ENCODE measurements at regions not wholly inside any gene's neighbourhood (a gene's known extent, or its start where the extent isn't known, plus 50 kb on each side); places are given as distances from the start of the nearest gene placed in this dataset.

DNA sequence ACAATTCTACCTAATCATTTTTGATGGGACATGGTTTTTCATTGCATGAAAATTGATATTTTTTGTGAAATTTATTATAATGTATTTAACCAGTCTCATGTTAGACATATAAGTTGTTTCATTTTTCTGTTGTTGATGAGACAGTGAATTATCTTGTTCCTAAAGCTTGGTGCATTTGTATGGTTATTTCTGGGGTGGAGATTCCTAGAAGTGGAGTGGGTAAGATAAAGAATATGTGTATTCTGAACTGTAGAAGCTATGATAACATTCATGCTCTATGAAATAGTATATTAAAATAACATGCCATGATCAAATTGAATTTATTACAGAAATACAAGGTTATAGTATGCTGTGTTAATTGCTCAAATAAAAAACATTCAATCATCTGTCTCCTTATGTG lies 69.2 kb downstream of the BOLA3 start:
- TF ChIP-seq, protein P1, sequence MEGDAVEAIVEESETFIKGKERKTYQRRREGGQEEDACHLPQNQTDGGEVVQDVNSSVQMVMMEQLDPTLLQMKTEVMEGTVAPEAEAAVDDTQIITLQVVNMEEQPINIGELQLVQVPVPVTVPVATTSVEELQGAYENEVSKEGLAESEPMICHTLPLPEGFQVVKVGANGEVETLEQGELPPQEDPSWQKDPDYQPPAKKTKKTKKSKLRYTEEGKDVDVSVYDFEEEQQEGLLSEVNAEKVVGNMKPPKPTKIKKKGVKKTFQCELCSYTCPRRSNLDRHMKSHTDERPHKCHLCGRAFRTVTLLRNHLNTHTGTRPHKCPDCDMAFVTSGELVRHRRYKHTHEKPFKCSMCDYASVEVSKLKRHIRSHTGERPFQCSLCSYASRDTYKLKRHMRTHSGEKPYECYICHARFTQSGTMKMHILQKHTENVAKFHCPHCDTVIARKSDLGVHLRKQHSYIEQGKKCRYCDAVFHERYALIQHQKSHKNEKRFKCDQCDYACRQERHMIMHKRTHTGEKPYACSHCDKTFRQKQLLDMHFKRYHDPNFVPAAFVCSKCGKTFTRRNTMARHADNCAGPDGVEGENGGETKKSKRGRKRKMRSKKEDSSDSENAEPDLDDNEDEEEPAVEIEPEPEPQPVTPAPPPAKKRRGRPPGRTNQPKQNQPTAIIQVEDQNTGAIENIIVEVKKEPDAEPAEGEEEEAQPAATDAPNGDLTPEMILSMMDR (IDR thresholded peaks at IDR 0.05; ENCODE audit: low read depth, low read length): no peak
- CTCF ChIA-PET: interaction anchor here (1.6 kb wide), 1 partner anchor 254 kb away, joined by 4 read pairs; no protein-coding TSS in a partner anchor
- POLR2A ChIA-PET: no interaction called here

DNA sequence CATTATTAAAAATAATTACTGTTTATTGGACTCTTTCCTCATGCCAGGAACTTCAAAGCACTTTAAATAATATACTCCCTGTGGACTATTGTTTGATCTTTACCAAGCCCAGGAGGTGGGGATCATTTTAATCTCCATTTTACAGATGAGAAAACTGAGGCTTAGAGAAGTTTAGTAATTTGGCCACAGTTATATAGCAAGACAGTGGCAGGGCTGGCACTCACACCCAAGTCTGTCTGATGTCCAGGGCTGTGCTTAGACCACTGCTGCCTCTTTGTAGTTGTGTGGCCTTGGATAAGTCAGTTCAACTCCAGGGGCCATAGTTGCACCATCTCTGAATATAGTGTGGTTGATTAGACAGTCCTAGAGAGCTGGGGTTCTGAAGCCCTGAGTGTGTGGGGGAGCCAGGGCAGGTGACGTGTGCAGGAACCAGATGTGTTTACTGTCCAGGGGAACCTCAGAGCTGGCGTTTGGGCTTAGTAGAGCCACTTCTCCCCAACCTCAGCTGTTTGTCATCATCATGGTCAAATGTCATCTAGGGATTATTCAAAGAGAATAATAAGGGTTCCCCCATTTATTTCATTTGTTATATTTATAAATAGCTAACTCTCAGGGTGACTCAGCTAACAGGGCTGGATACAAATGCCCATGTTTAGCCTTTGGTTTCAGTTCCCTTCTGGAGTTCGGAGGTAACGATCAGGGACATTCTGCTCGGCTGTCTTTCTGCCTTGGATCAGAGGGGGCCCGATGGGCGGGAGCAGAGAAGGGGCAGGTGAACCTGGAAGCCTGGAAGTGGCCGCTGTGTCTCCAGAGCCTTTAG lies 68.0 kb downstream of the BOLA3 start:
- H3K27ac ChIP-seq (ENCODE audit: low read depth, low read length): peak overlapping the region; percentile 3
- no peaks in the 10 kb centered on the region for H3K27me3 ChIP-seq (ENCODE audit: control insufficient read depth, insufficient read depth, low read length)
- TF ChIP-seq, protein P1 (IDR thresholded peaks at IDR 0.05; ENCODE audit: low read depth, low read length): no peak
- ChIA-PET POLR2A (interaction anchor here (0.5 kb wide), 1 partner anchor 885 kb away, joined by 3 read pairs; no protein-coding TSS in a partner anchor), CTCF (interaction anchor here (0.6 to 1.5 kb wide), 3 partner anchors 41 to 259 kb away, joined by 3 to 6 read pairs (median 3); no protein-coding TSS in a partner anchor)
- no peaks in the 10 kb centered on the region for H3K9me3 ChIP-seq (ENCODE audit: control insufficient read depth, insufficient read depth, low read length)
- DNase-seq (ENCODE audit: low read depth, low spot score): no peak
- H3K4me3 ChIP-seq (ENCODE audit: low read depth, low read length): no peak overlapping the region

More for the DNA sequence above, 69.2 kb downstream of the BOLA3 start:
- Histone ChIP-seq H3K4me3 (ENCODE audit: low read depth, low read length) (no peak overlapping the region), H3K27me3 (ENCODE audit: control insufficient read depth, insufficient read depth, low read length) (no peaks in the 10 kb centered on the region), H3K27ac (ENCODE audit: low read depth, low read length) (no peak overlapping the region), H3K9me3 (ENCODE audit: control insufficient read depth, insufficient read depth, low read length) (no peaks in the 10 kb centered on the region)
- DNase-seq (ENCODE audit: low read depth, low spot score): no peak

DNA sequence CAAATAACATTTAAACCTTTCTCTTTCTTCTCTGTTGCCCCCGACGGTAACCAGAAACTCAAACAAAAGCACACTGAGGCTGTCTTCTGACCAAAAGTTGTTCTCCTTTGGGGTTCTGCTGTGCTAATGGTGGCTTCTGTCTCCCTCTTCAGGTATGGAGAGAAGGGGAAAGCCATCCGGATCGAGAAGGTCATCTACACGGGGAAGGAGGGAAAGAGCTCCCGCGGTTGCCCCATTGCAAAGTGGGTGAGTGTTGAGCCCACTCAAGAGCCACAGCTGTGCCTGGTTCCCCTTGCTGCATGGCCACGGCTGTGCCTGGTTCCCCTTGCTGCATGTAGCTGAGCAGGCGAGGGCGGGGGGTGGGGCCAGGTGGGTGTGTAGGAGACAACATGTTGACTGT lies 67.4 kb downstream of the BOLA3 start:
- H3K27me3 ChIP-seq (ENCODE audit: control insufficient read depth, insufficient read depth, low read length): no peaks in the 10 kb centered on the region
- no peak overlapping the region for H3K27ac ChIP-seq (ENCODE audit: low read depth, low read length)
- TF ChIP-seq, protein P1 (IDR thresholded peaks at IDR 0.05; ENCODE audit: low read depth, low read length): 0 out of 2 replicates have a peak, but pooled peaks have one; percentile 15
- CTCF ChIA-PET: interaction anchor here (0.6 to 1.5 kb wide), 4 partner anchors 40 to 259 kb away, joined by 3 to 6 read pairs (median 4); no protein-coding TSS in a partner anchor
- no peak overlapping the region for H3K4me3 ChIP-seq (ENCODE audit: low read depth, low read length)
- no peak for DNase-seq (ENCODE audit: low read depth, low spot score)
- POLR2A ChIA-PET: interaction anchor here (0.5 kb wide), 1 partner anchor 886 kb away, joined by 3 read pairs; no protein-coding TSS in a partner anchor
- no peaks in the 10 kb centered on the region for H3K9me3 ChIP-seq (ENCODE audit: control insufficient read depth, insufficient read depth, low read length)

DNA sequence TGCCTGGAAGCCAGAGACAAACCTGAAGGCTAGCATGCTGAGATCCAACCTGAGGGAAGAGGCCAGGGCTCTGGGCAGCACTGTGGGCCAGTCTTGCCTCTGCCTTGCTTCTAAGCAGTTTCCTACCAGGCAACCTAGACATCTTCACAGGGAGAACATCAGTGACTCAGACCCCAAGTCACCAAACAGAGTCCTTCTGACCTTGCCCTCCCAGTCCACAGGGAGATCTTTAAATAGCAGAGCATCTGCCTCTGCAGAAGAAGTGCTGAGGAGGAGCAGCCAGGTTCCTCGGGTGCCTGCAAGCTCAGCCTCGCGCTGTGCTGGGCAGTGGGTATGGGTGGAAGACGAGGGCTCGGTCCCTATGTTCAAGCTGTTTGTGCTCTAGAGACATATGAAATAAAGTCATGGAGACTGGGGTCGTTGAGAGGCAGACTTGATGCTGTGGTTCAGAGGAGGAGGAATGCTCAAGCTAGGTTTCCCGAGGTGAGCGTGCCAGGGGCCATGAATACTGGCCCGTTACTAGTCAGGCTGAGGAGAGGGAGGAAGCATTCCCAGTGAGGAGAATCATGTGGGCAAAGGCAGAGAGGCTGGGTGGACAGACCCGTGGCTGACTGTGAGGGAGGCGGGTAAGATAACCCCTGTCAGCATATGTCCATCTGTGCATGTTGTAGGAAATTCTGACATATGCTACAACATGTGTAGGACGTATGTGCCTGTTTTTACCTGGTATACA lies 66.5 kb downstream of the BOLA3 start:
- ChIA-PET CTCF (interaction anchor here (0.6 to 1.5 kb wide), 3 partner anchors 39 to 257 kb away, joined by 3 to 6 read pairs (median 5); no protein-coding TSS in a partner anchor), POLR2A (no interaction called here)
- H3K9me3 ChIP-seq (ENCODE audit: control insufficient read depth, insufficient read depth, low read length): no peaks in the 10 kb centered on the region
- H3K27ac ChIP-seq (ENCODE audit: low read depth, low read length): no peak overlapping the region
- H3K27me3 ChIP-seq (ENCODE audit: control insufficient read depth, insufficient read depth, low read length): no peaks in the 10 kb centered on the region
- DNase-seq (ENCODE audit: low read depth, low spot score): no peak
- no peak overlapping the region for H3K4me3 ChIP-seq (ENCODE audit: low read depth, low read length)
- TF ChIP-seq, protein P1 (IDR thresholded peaks at IDR 0.05; ENCODE audit: low read depth, low read length): no peak
